K562 (cell line): ENCODE measurements at regions not wholly inside any gene's neighbourhood (a gene's known extent, or its start where the extent isn't known, plus 50 kb on each side); places are given as distances from the start of the nearest gene placed in this dataset.

ENCODE experiments used
- ATAC-seq: fragments of 200-7000 bp; cut with Tn5 transposase; 3 replicates; pipeline ENCODE4 v1.9.1; 2020; ENCODE audit warnings: moderate library complexity
- BruUV-seq: library from RNA; stranded (reverse); fragments of 400-500 nt; replicated peaks from 2 replicates; lab custom pipeline; 2021; lab: Mats Ljungman, UMichigan
- CTCF ChIA-PET: fragments of 300-600 bp; formaldehyde crosslinking; extraction: SDS; loops from one replicate; lab custom pipeline; 2021; ENCODE audit warnings: low intra/inter-chr PET ratio; lab: Yijun Ruan, JAX
- POLR2A ChIA-PET: fragments of 300-600, 350-650 bp; sonication (Branson Sonifier 250); formaldehyde crosslinking; extraction: SDS; loops from one replicate; lab custom pipeline; 2021; ENCODE audit warnings: antibody characterized with exemption, inconsistent platforms; lab: Yijun Ruan, JAX
- DNase-seq, 4 experiments: peaks; one replicate each; pipeline versions ENCODE4 v3.0.0 to v3.0.0-alpha.2; 2011 to 2018; ENCODE audit warnings: low spot score in 3 of 4, mixed read lengths in 3 of 4; ENCODE audit errors: extremely low read depth in 1 of 4
- FAIRE-seq: peaks from 2 replicates; lab custom pipeline; 2011; peaks lifted over from hg19 to GRCh38; lab: Jason Lieb, UNC
- H2AFZ ChIP-seq: 2 replicates; pipeline ENCODE4 v1.6.0; 2011; ENCODE audit warnings: low read depth, low read length, control low read depth, inconsistent platforms
- H3K27ac ChIP-seq: fragments of 200-600 bp; 3 replicates; pipeline ENCODE4 v1.8.0; 2011; ENCODE audit warnings: low read depth, mild to moderate bottlenecking, control low read depth, inconsistent platforms, low read length, moderate library complexity, mixed read lengths; ENCODE audit errors: extremely low read depth
- H3K27me3 ChIP-seq, 2 experiments: fragments of 300-600 bp in 1 of 2; 2 replicates in 1 of 2; 3 replicates in 1 of 2; pipeline versions ENCODE4 v1.6.0 to v1.8.0; 2011; ENCODE audit warnings: inconsistent platforms in 2 of 2, low read length in 2 of 2, mild to moderate bottlenecking in 1 of 2, mixed read lengths in 1 of 2, moderate library complexity in 1 of 2; ENCODE audit not compliant: control insufficient read depth in 2 of 2, insufficient read depth in 2 of 2
- H3K36me3 ChIP-seq: fragments of 300-600 bp; 3 replicates; pipeline ENCODE4 v1.8.0; 2011; ENCODE audit warnings: mild to moderate bottlenecking, low read length, inconsistent platforms; ENCODE audit not compliant: control insufficient read depth, insufficient read depth
- H3K4me1 ChIP-seq, 2 experiments: fragments of 200-600 bp in 1 of 2; replicated peaks in 1 of 2; 2 replicates in 1 of 2; 3 replicates in 1 of 2; pipeline versions ENCODE4 v1.5.1 to v1.8.0; 2011; ENCODE audit warnings: inconsistent platforms in 2 of 2, low read length in 2 of 2, mild to moderate bottlenecking in 1 of 2, mixed read lengths in 1 of 2, moderate library complexity in 1 of 2; ENCODE audit not compliant: control insufficient read depth in 2 of 2, insufficient read depth in 2 of 2
- H3K4me2 ChIP-seq: 2 replicates; pipeline ENCODE4 v1.6.1; 2011; ENCODE audit warnings: low read length, control low read depth, inconsistent platforms, mixed read lengths; ENCODE audit not compliant: insufficient read depth
- H3K4me3 ChIP-seq: fragments of 200-600 bp; sonication (generic), shearing (Covaris generic); 2 replicates; pipeline ENCODE4 v1.5.1; 2016; ENCODE audit warnings: control low read depth, inconsistent platforms
- H3K79me2 ChIP-seq: fragments of 200-600 bp; 3 replicates; pipeline ENCODE4 v1.8.0; 2011; ENCODE audit warnings: low read length, inconsistent platforms; ENCODE audit not compliant: control insufficient read depth, insufficient read depth
- H3K9ac ChIP-seq, 2 experiments: 2 replicates each; pipeline versions ENCODE4 v1.6.0 to v1.6.1; 2011; ENCODE audit warnings: low read depth in 2 of 2, low read length in 2 of 2, control low read depth in 1 of 2, inconsistent platforms in 1 of 2, mild to moderate bottlenecking in 1 of 2, mixed read lengths in 1 of 2; ENCODE audit not compliant: insufficient read depth in 1 of 2
- H3K9me1 ChIP-seq: one replicate; pipeline ENCODE4 v1.6.0; 2011; ENCODE audit warnings: inconsistent platforms, mild to moderate bottlenecking, low read length, moderate library complexity; ENCODE audit not compliant: control insufficient read depth, insufficient read depth
- H3K9me3 ChIP-seq: replicated peaks from 2 replicates; pipeline ENCODE4 v1.5.1; 2011; ENCODE audit warnings: low read depth, low read length, inconsistent platforms; ENCODE audit not compliant: control insufficient read depth, insufficient read depth
- H4K20me1 ChIP-seq: replicated peaks from 2 replicates; pipeline ENCODE4 v1.6.1; 2011; ENCODE audit warnings: low read length, inconsistent platforms, mixed read lengths; ENCODE audit not compliant: control insufficient read depth, insufficient read depth
- AFF4 ChIP-seq: sonication (generic); formaldehyde crosslinking; IDR thresholded peaks from 2 replicates; pipeline ENCODE4 v1.8.0; 2023; ENCODE audit warnings: mild to moderate bottlenecking, missing genetic modification reagents
- BRD9 ChIP-seq: fragments of 450-650 bp; IDR thresholded peaks from 2 replicates; pipeline ENCODE4 v1.6.1; 2018; ENCODE audit warnings: low read depth; ENCODE audit not compliant: partially characterized antibody
- CBFA2T3 ChIP-seq: fragments of 450-650 bp; IDR thresholded peaks from 2 replicates; pipeline ENCODE4 v1.6.1; 2017
- CREB5 ChIP-seq: fragments of 250-450 bp; sonication (Bioruptor Pico); IDR thresholded peaks from 2 replicates; pipeline ENCODE4 v1.5.0; 2020; ENCODE audit warnings: mild to moderate bottlenecking
- FOXJ3 ChIP-seq: sonication (generic); formaldehyde crosslinking; IDR thresholded peaks from 2 replicates; pipeline ENCODE4 v1.4.0; 2020; ENCODE audit warnings: mild to moderate bottlenecking, missing genetic modification reagents
- MLLT1 ChIP-seq, 2 experiments: fragments of 450-650 bp; IDR thresholded peaks; 2 replicates each; pipeline ENCODE4 v1.6.1; 2016
- NFIC ChIP-seq: fragments of 450-650 bp; IDR thresholded peaks from 2 replicates; pipeline ENCODE4 v1.6.1; 2017; ENCODE audit warnings: mild to moderate bottlenecking, inconsistent platforms
- PHB2 ChIP-seq: fragments of 450-650 bp; IDR thresholded peaks from 2 replicates; pipeline ENCODE4 v1.6.1; 2017; ENCODE audit warnings: low read depth
- RBM17 ChIP-seq: fragments of 200-400 bp; formaldehyde crosslinking; IDR thresholded peaks from 2 replicates; pipeline ENCODE4 v1.6.1; 2017; ENCODE audit warnings: low read depth, mild to moderate bottlenecking, low read length, borderline replicate concordance
- SMAD3 ChIP-seq: fragments of 450-650 bp; formaldehyde crosslinking; conservative IDR thresholded peaks from 2 replicates; pipeline ENCODE4 v1.4.0; 2020; ENCODE audit warnings: mild to moderate bottlenecking
- SMARCC2 ChIP-seq: fragments of 450-650 bp; IDR thresholded peaks from 2 replicates; pipeline ENCODE4 v1.6.1; 2017; ENCODE audit warnings: antibody characterized with exemption, moderate library complexity, mild to moderate bottlenecking, low read depth
- ZNF311 ChIP-seq: fragments of 250-450 bp; sonication (Bioruptor Pico); IDR thresholded peaks from 2 replicates; pipeline ENCODE4 v1.4.0; 2020; ENCODE audit warnings: mild to moderate bottlenecking, moderate library complexity
- ZNF518B ChIP-seq: fragments of 250-450 bp; sonication (Bioruptor Pico); IDR thresholded peaks from 2 replicates; pipeline ENCODE4 v1.5.0; 2021; ENCODE audit warnings: mild to moderate bottlenecking, moderate library complexity
- WGBS: fragments of 100-300 bp; shearing (Covaris generic); methylation state at CpG from one replicate; pipeline ENCODE4 v1.1.6; 2016; ENCODE audit warnings: low coverage, mixed read lengths; ENCODE audit not compliant: insufficient coverage; ENCODE audit errors: missing lambda C conversion rate; 5-methylcytosine and 5-hydroxymethylcytosine counted together
- in situ Hi-C: fragments of 300-500 bp; cut with MboI; formaldehyde crosslinking; loops from 4 replicates; pipeline ENCODE4 v1.15.0; 2018; ENCODE audit warnings: inconsistent platforms, mixed read lengths
- intact Hi-C: fragments of 100-400 bp; cut with micrococcal nuclease; formaldehyde crosslinking; loops from 2 replicates; pipeline ENCODE4 v1.14.2; 2022

GRCh38 chr2:21657445-21657844, 533.7 kb downstream of the TDRD15 start (continued):
- TF ChIP-seq ZNF518B (CRISPR knock-in tag) (no peak), ZNF311 (CRISPR knock-in tag) (no peak), CREB5 (CRISPR knock-in tag) (no peak), CBFA2T3 (no peak), NFIC (no peak)
- TF ChIP-seq, all 486 proteins: peak for 0

GRCh38 chr2:21658269-21658668, 534.5 kb downstream of the TDRD15 start:
- Histone ChIP-seq H3K4me1 (no peaks in the 10 kb centered on the region), H3K27me3 (no peaks in the 10 kb centered on the region), H4K20me1 (no peaks in the 10 kb centered on the region), H3K27ac (no peak overlapping the region), H3K4me2 (no peak overlapping the region), H3K9me1 (no peaks in the 10 kb centered on the region), H2AFZ (no peak overlapping the region), H3K79me2 (no peaks in the 10 kb centered on the region), H3K9ac (no peak overlapping the region), H3K36me3 (no peaks in the 10 kb centered on the region), H3K4me3 (no peak overlapping the region), H3K9me3 (no peaks in the 10 kb centered on the region)
- WGBS, result 25% methylated on average over 1 of the region's 1 CpG
- ChIA-PET POLR2A (no interaction called here), CTCF (no interaction called here)
- BruUV-seq, result no TSS peak
- FAIRE-seq (no peak), DNase-seq (no peak), ATAC-seq (no peak)
- in situ Hi-C loops, result no loop called here
- intact Hi-C loops, result no loop called here
- TF ChIP-seq RBM17 (no peak), SMARCC2 (no peak), PHB2 (no peak), BRD9 (no peak), SMAD3 (CRISPR knock-in tag) (no peak), FOXJ3 (CRISPR knock-in tag) (no peak), AFF4 (CRISPR knock-in tag) (no peak), MLLT1 (IDR thresholded peaks at IDR 0.05) (no peak)
